Keratinocyte (primary cell): ENCODE measurements at regions not wholly inside any gene's neighbourhood (a gene's known extent, or its start where the extent isn't known, plus 50 kb on each side); places are given as distances from the start of the nearest gene placed in this dataset.

ENCODE experiments used
- DNase-seq: peaks from one replicate; pipeline ENCODE4 v3.0.0-alpha.2; 2011; ENCODE audit warnings: low read depth, missing footprints, low spot score
- FAIRE-seq: peaks from 2 replicates; lab custom pipeline; 2011; peaks lifted over from hg19 to GRCh38; lab: Jason Lieb, UNC
- H2AFZ ChIP-seq: 2 replicates; pipeline ENCODE4 v1.6.0; 2012; ENCODE audit warnings: low read length, control low read depth, inconsistent platforms; ENCODE audit not compliant: control insufficient read depth
- H3K27ac ChIP-seq: 2 replicates; pipeline ENCODE4 v1.5.1; 2011; ENCODE audit warnings: low read length; ENCODE audit not compliant: control insufficient read depth, insufficient read depth
- H3K27me3 ChIP-seq: 3 replicates; pipeline ENCODE4 v1.6.0; 2011; ENCODE audit warnings: low read length; ENCODE audit not compliant: control insufficient read depth, insufficient read depth; ENCODE audit errors: extremely low read depth
- H3K36me3 ChIP-seq, 2 experiments: 2 replicates in 1 of 2; 3 replicates in 1 of 2; pipeline ENCODE4 v1.5.1; 2011; ENCODE audit warnings: low read length in 2 of 2, mild to moderate bottlenecking in 1 of 2; ENCODE audit not compliant: control insufficient read depth in 2 of 2, insufficient read depth in 2 of 2; ENCODE audit errors: extremely low read depth in 1 of 2
- H3K4me1 ChIP-seq: 3 replicates; pipeline ENCODE4 v1.5.1; 2011; ENCODE audit warnings: low read length; ENCODE audit not compliant: control insufficient read depth, insufficient read depth; ENCODE audit errors: extremely low read depth
- H3K4me2 ChIP-seq: 3 replicates; pipeline ENCODE4 v1.6.0; 2011; ENCODE audit warnings: low read depth, low read length; ENCODE audit not compliant: control insufficient read depth, insufficient read depth; ENCODE audit errors: extremely low read depth
- H3K4me3 ChIP-seq, 3 experiments: fragments of 200-600 bp in 1 of 3; sonication (generic) in 1 of 3; 2 replicates in 2 of 3; 3 replicates in 1 of 3; pipeline ENCODE4 v1.5.1; 2011 to 2016; ENCODE audit warnings: low read length in 3 of 3, mild to moderate bottlenecking in 3 of 3, control low read depth in 2 of 3, inconsistent platforms in 1 of 3, low read depth in 1 of 3, mixed read lengths in 1 of 3, mixed run types in 1 of 3, moderate library complexity in 1 of 3; ENCODE audit not compliant: control insufficient read depth in 2 of 3, insufficient read depth in 2 of 3; ENCODE audit errors: extremely low read depth in 1 of 3
- H3K79me2 ChIP-seq: 2 replicates; pipeline ENCODE4 v1.6.0; 2012; ENCODE audit warnings: low read length; ENCODE audit not compliant: control insufficient read depth, insufficient read depth
- H3K9ac ChIP-seq: 3 replicates; pipeline ENCODE4 v1.6.0; 2011; ENCODE audit warnings: low read length; ENCODE audit not compliant: control insufficient read depth, insufficient read depth; ENCODE audit errors: extremely low read depth
- H3K9me1 ChIP-seq: 3 replicates; pipeline ENCODE4 v1.6.0; 2011; ENCODE audit warnings: low read length; ENCODE audit not compliant: control insufficient read depth, insufficient read depth; ENCODE audit errors: extremely low read depth
- H3K9me3 ChIP-seq: 2 replicates; pipeline ENCODE4 v1.5.1; 2012; ENCODE audit warnings: low read depth, low read length; ENCODE audit not compliant: control insufficient read depth
- H4K20me1 ChIP-seq: 3 replicates; pipeline ENCODE4 v1.6.0; 2011; ENCODE audit warnings: low read length; ENCODE audit not compliant: control insufficient read depth, insufficient read depth; ENCODE audit errors: extremely low read depth
- EZH2 ChIP-seq: IDR thresholded peaks from one replicate; pipeline ENCODE4 v1.6.1; 2012; ENCODE audit warnings: inconsistent platforms, mild to moderate bottlenecking, low read length, moderate library complexity
- dilution Hi-C: fragments of 300-500 bp; cut with MboI; formaldehyde crosslinking; loops from one replicate; pipeline ENCODE4 v1.7.0; 2020; ENCODE audit warnings: low sequenced_read_pairs; ENCODE audit not compliant: extremely low pct_ligation_motif_present
- TF ChIP-seq, protein P1 (sequence below), 3 experiments: IDR thresholded peaks in 1 of 3; conservative IDR thresholded peaks in 1 of 3; optimal IDR thresholded peaks in 1 of 3; 2 replicates in 2 of 3; 3 replicates in 1 of 3; pipeline versions ENCODE3 to v1.5.1; 2011; ENCODE audit warnings: low read length in 3 of 3, mild to moderate bottlenecking in 3 of 3, moderate library complexity in 2 of 3, control low read depth in 1 of 3, inconsistent platforms in 1 of 3; ENCODE audit not compliant: insufficient read depth in 2 of 3; ENCODE audit errors: extremely low read depth in 1 of 3

DNA sequence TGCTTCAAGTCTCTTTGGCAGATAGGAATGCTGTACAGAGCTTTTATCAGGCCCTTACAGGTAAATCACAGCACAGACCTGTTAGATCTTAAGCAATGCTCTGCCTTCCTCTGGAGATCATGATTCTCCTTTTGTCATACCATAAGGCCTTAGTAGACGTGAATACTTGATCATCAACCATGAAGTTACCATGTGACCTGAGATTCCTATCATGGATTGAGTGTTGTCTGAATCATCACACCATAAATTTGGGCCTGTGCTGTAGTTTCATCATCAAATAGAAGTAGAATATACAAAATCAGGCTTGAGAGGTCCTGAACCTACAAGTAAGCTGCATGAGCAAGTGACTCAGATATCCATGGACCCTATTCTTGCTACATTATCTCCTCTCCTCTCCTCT lies 466.8 kb upstream of the INTU start:
- FAIRE-seq (no peak), DNase-seq (no peak)
- no peaks in the 10 kb centered on the region for H3K36me3 ChIP-seq
- dilution Hi-C loops, result no loop called here
- H3K4me3 ChIP-seq, result no peak overlapping the region
- H2AFZ ChIP-seq, result no peak overlapping the region
- no peak overlapping the region for H3K27ac ChIP-seq
- H3K9me1 ChIP-seq, result no peaks in the 10 kb centered on the region
- no peaks in the 10 kb centered on the region for H3K9me3 ChIP-seq
- H3K9ac ChIP-seq, result no peak overlapping the region
- no peaks in the 10 kb centered on the region for H3K79me2 ChIP-seq
- no peaks in the 10 kb centered on the region for H3K4me1 ChIP-seq
- no peak overlapping the region for H3K4me2 ChIP-seq
- no peaks in the 10 kb centered on the region for H4K20me1 ChIP-seq
- TF ChIP-seq, protein P1, sequence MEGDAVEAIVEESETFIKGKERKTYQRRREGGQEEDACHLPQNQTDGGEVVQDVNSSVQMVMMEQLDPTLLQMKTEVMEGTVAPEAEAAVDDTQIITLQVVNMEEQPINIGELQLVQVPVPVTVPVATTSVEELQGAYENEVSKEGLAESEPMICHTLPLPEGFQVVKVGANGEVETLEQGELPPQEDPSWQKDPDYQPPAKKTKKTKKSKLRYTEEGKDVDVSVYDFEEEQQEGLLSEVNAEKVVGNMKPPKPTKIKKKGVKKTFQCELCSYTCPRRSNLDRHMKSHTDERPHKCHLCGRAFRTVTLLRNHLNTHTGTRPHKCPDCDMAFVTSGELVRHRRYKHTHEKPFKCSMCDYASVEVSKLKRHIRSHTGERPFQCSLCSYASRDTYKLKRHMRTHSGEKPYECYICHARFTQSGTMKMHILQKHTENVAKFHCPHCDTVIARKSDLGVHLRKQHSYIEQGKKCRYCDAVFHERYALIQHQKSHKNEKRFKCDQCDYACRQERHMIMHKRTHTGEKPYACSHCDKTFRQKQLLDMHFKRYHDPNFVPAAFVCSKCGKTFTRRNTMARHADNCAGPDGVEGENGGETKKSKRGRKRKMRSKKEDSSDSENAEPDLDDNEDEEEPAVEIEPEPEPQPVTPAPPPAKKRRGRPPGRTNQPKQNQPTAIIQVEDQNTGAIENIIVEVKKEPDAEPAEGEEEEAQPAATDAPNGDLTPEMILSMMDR (optimal IDR thresholded peaks at IDR 0.05 in 1 of 3, IDR thresholded peaks at IDR 0.05 in 1 of 3, conservative IDR thresholded peaks at IDR 0.05 in 1 of 3; ENCODE audit: extremely low read depth in 1 of 3, insufficient read depth in 2 of 3, low read length in 3 of 3), result no peak
- TF ChIP-seq EZH2, result no peak
- no peaks in the 10 kb centered on the region for H3K27me3 ChIP-seq

DNA sequence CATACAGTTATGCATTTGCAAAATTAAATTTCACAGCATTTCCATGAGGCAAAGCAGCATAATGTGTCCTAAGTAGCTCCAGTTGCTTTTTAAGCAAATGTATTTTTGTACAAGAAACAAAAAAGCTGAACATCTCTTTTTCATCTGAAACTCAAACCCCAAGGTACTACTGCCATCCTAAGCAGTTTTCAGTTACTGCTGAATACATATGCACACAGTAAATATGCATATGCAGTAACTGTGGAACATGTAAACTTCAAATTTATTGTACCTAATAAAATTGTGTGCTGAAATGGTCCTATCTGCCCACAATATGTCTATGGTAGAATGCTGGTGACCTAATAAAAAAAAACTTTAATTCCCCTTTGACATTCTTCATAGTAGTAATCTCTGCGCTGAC lies 458.6 kb upstream of the INTU start:
- TF ChIP-seq, protein P1 (optimal IDR thresholded peaks at IDR 0.05 in 1 of 3, IDR thresholded peaks at IDR 0.05 in 1 of 3, conservative IDR thresholded peaks at IDR 0.05 in 1 of 3; ENCODE audit: extremely low read depth in 1 of 3, insufficient read depth in 2 of 3, low read length in 3 of 3), result no peak
- TF ChIP-seq EZH2, result no peak
- no peak overlapping the region for H2AFZ ChIP-seq
- H3K9me3 ChIP-seq, result no peaks in the 10 kb centered on the region
- dilution Hi-C loops, result no loop called here
- H3K27ac ChIP-seq, result no peak overlapping the region
- no peaks in the 10 kb centered on the region for H4K20me1 ChIP-seq
- no peaks in the 10 kb centered on the region for H3K27me3 ChIP-seq
- H3K9ac ChIP-seq, result no peak overlapping the region
- no peaks in the 10 kb centered on the region for H3K9me1 ChIP-seq
- no peak overlapping the region for H3K4me3 ChIP-seq
- no peaks in the 10 kb centered on the region for H3K79me2 ChIP-seq
- no peaks in the 10 kb centered on the region for H3K4me1 ChIP-seq
- DNase-seq (no peak), FAIRE-seq (no peak)
- no peaks in the 10 kb centered on the region for H3K36me3 ChIP-seq
- no peak overlapping the region for H3K4me2 ChIP-seq
